ENCODE measurements at regions not wholly inside any gene's neighbourhood (a gene's known extent, or its start where the extent isn't known, plus 50 kb on each side); places are given as distances from the start of the nearest gene placed in this dataset.

- TF ChIP-seq ATF2 (IDR thresholded peaks at IDR 0.05; ENCODE audit: low read length) = no peak
- TF ChIP-seq RXRA (IDR thresholded peaks at IDR 0.05; ENCODE audit: insufficient read depth, low read depth, low read length) = no peak
- TF ChIP-seq JUN (IDR thresholded peaks at IDR 0.05; ENCODE audit: low read depth, low read length) = no peak
Observed at GRCh38 chr13:99870541-99870940, 101.0 kb downstream of the ZIC5 start (continued).

Data from H1 (cell line).